ENCODE measurements at regions not wholly inside any gene's neighbourhood (a gene's known extent, or its start where the extent isn't known, plus 50 kb on each side); places are given as distances from the start of the nearest gene placed in this dataset.

DNA sequence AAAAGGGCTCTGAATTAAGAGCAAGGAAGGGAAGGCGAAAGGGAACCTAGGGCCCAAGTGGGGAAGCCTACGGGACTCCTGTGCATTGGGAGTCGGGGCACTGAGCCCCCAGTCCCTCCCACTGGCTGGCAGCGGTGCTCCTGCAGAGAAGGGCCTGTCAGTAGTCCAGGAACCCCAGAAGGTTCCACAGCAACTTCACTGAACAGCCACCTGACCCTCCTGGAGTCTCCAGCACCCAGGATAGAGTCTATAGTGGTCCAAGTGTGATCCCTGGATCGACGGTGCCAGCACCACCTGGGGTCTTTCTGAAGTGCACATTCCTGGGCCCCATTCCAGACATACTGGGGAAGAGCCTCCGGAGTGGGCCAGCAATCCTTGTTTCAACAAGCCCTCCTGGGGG is 100.0 kb upstream of the B3GAT1 start:
- Mint-ChIP-seq H3K4me3 (no peak overlapping the region), H3K27me3 (no peaks in the 10 kb centered on the region), H3K4me1 (no peaks in the 10 kb centered on the region), H3K27ac (no peak overlapping the region), H3K36me3 (no peaks in the 10 kb centered on the region), H3K9me3 (no peaks in the 10 kb centered on the region)
- no peak for ATAC-seq

DNA sequence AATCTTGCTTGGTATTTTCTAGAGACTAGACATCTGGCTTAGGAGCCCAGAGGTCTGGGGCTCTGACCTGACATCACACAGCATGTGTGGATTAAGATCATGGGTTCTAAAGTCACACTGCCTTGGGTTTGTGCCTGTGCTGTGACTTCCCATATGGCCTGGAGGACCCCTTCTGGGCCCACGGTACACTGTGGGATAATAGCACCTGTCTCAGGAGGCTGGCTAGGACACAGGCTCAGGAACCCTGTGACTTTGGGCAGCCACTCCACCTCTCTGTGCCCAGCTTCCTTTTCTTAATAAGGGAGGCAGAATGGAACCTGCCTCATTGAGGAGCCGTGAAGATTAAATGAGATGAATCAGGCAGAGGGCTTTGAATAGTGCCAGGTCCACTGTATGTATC is 99.2 kb upstream of the B3GAT1 start:
- no peaks in the 10 kb centered on the region for H3K9me3 Mint-ChIP-seq
- H3K4me3 Mint-ChIP-seq, result no peak overlapping the region

DNA sequence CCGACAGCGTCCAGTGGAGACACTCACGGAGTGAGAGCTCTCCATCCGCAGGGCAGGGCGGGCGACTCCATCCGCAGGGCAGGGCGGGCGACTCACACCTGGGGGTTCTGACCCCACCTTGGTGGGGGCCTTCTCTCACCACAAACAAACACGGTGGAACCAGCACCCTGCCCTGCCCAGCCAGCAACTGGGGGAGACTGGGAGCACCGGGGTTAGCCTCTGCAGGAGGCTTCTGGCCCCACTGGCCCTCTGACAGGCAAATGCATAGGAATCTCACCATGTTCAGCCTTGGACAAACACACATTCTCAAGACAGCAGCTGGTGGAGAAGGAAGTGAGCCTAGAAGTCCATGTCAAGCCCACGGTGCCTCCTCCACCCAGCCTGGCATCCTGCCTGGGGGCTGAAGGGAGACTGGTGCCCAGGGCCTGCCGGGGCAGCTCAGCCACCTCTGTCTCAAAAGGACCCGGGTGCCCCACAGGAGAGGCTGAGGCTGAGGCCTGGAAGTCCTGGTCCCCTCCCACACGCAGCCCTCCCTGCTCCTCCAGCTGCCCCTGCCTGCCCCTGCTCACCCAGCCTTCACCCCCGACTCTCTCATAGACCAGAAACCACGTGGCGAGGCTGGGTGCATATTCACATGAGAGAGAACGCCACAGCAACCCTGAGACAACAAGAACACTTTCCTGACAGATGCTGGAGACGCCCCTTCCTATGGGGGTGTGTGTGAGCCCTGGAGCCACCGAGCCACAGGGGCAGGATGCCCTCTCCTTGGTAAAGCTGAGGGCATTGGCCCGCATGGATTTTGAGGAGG is 98.4 kb upstream of the B3GAT1 start:
- H3K9me3 Mint-ChIP-seq, result no peaks in the 10 kb centered on the region
- H3K4me3 Mint-ChIP-seq, result no peak overlapping the region
- ATAC-seq, result no peak
- H3K36me3 Mint-ChIP-seq, result no peaks in the 10 kb centered on the region
- H3K4me1 Mint-ChIP-seq, result no peaks in the 10 kb centered on the region
- H3K27ac Mint-ChIP-seq, result no peak overlapping the region
- H3K27me3 Mint-ChIP-seq, result no peaks in the 10 kb centered on the region

More for the DNA sequence above, 99.2 kb upstream of the B3GAT1 start:
- H3K36me3 Mint-ChIP-seq, result no peaks in the 10 kb centered on the region
- ATAC-seq, result no peak
- no peak overlapping the region for H3K27ac Mint-ChIP-seq
- H3K4me1 Mint-ChIP-seq, result no peaks in the 10 kb centered on the region
- no peaks in the 10 kb centered on the region for H3K27me3 Mint-ChIP-seq

DNA sequence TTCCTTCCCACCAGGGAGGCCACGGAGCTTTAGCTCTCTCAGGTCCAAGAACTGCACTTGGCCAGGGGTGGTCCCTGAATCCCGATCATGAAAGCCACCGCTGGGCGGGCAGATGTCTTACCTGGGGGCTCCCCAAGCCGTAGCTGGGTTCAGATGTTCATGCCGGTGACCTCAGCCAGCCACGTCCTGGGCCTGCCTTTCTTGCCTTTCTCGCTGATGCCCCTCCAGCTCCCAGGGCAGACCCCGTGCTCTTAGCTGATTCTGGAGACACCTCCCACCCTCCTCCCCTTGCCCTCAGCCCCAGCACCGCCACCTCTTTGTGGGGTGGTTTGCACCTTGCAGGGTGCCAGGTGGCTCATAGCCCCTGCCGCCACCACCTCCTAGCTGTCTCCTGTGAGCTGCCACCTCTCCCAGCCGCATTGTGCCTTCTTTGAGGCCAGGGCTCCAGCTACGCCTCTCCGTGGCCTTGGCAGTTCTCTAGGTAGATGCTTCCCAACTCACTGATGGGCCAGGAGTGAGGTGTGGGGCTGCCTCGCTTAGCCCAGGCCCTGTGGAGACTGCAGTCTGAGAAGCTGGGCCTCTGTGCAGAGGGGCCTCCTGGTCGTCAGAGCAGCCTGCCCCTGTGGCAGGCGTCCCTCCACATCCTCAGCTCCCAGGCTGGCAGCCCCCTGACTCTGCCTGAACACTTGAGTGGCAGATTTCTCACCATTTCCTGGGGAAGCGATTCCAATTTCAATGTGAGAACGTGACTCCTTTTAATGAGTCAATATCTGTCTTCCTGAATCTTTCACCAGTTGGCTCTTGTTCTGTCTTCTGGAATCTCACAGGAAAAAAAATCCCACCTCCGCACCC is 97.6 kb upstream of the B3GAT1 start:
- H3K36me3 Mint-ChIP-seq, result no peaks in the 10 kb centered on the region
- H3K4me1 Mint-ChIP-seq, result no peaks in the 10 kb centered on the region
- H3K4me3 Mint-ChIP-seq, result no peak overlapping the region
- H3K27me3 Mint-ChIP-seq, result no peaks in the 10 kb centered on the region
- no peak for ATAC-seq
- no peak overlapping the region for H3K27ac Mint-ChIP-seq
- no peaks in the 10 kb centered on the region for H3K9me3 Mint-ChIP-seq

DNA sequence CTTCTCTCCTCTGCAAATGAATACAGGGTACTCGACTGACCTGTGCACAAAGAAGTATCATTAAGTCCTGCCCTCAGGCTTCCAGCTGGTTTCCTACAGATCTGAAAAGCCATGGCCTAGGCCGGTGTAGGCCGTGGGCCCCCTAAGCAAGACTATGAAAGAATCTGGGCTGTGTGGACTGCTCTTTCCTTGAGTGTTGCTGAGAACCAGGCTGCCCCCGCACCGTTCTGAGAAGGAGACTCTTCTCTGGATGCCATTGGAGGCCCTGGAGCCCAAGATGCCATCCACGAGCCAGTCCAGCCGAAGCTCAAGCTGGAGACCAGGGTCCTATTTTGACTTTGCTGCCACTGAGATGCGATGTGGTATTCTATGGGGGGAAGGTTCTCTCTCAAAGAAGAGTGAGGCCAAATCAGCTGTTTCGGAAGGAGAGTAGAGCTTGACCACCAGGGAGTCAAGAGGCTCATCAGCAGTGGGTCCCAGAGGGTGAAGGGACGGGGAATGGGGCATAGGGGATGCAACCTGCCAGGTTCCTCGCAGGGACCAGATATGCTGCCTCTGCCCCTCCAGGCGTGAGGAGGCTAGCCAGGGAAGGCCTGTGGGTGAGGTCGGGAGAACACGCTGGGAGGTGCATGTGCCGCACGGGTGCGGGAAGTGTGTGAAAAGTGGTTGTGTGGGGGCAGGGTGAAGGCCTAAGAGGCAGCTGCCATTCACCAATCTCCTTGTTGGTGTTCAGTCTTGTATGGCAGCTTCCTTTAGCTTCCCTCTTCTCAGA is 96.4 kb upstream of the B3GAT1 start:
- no peak for ATAC-seq
- H3K4me3 Mint-ChIP-seq, result no peak overlapping the region
- no peaks in the 10 kb centered on the region for H3K9me3 Mint-ChIP-seq
- H3K27ac Mint-ChIP-seq, result no peak overlapping the region
- H3K36me3 Mint-ChIP-seq, result no peaks in the 10 kb centered on the region
- H3K4me1 Mint-ChIP-seq, result no peaks in the 10 kb centered on the region
- peaks cover 11% of the 10 kb centered on the region for H3K27me3 Mint-ChIP-seq

DNA sequence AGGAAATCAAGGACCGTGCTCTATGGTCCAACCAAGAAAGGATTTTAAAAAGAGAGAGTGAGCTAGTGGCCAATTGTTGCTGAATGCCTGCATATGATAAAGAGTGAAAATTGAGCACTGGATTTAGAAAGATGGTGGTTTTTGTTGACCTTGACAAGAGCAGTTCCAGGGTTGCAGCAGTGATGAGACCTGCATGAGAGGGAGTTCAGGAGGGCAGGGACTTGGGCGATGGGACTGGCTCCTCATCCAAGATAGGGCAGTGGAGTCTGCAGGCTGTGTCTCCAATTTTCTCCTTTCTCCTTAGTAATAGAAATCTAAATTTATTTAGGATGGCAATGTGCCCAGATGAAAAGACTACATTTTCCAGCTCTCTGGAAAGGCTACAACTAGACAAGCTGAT is 94.0 kb upstream of the B3GAT1 start:
- H3K9me3 Mint-ChIP-seq, result no peaks in the 10 kb centered on the region
- no peaks in the 10 kb centered on the region for H3K36me3 Mint-ChIP-seq
- H3K4me3 Mint-ChIP-seq, result no peak overlapping the region
- no peak for ATAC-seq
- no peak overlapping the region for H3K27ac Mint-ChIP-seq
- no peaks in the 10 kb centered on the region for H3K4me1 Mint-ChIP-seq
- peaks cover 31% of the 10 kb centered on the region for H3K27me3 Mint-ChIP-seq

DNA sequence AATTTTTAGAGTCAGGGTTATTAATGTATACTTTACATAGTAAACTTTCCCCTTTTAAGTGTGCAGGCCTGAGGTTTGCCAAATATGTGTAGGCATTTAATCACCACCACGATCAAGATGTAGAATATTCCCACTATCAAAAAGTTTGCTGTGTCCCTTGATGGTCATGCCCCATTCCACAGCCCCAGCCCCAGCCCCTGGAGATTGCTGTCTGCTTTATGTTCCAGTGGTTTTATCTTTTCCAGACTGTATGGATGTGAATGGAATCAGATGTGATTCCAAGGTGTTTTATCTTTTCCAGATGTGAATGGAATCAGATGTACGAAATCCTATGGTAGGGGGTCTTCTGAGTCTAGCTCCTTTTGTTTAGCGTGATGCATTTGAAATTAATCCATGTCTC is 93.1 kb upstream of the B3GAT1 start:
- H3K9me3 Mint-ChIP-seq, result no peaks in the 10 kb centered on the region

DNA sequence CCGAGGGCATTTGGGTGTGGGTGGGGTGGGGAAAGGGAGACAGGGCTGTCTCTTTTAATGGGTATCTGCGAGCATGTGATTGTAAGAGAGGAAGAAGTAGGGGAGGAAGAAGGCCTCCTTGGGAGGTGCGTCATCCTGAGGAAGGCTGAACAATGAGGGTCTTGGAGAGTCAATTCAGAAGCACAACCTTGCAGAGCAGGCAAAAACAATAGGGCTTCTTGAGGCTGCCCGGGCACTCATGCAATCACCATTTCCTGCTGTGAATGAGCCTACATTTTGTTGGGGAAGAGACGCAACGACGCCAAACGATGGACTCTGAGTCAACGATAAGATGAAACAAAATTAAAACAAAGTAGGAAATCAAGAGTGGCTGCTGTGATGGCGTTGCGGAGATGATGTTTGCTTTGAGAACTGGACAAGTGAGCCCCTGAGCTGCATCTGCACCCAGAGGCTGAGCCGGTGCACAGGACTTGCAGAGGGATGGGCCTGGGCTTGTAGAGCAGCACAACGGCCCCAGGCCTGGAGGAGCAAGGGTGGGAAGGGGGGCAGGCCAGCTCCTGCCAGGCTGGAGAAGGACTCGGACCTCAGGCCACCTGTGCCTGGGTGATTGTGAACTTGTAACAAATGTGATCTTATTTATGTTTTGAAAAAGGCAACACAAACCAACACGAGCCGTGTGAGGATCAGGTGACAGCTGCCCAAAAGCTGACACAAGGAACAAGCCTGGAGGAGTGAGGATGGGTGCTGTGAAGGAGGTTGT is 92.3 kb upstream of the B3GAT1 start:
- peaks cover 32% of the 10 kb centered on the region for H3K27me3 Mint-ChIP-seq
- H3K4me1 Mint-ChIP-seq, result no peaks in the 10 kb centered on the region
- ATAC-seq, result no peak
- H3K4me3 Mint-ChIP-seq, result no peak overlapping the region
- no peak overlapping the region for H3K27ac Mint-ChIP-seq
- no peaks in the 10 kb centered on the region for H3K9me3 Mint-ChIP-seq
- no peaks in the 10 kb centered on the region for H3K36me3 Mint-ChIP-seq

More for the DNA sequence above, 93.1 kb upstream of the B3GAT1 start:
- Mint-ChIP-seq H3K4me3 (no peak overlapping the region), H3K27ac (no peak overlapping the region), H3K27me3 (peaks cover 32% of the 10 kb centered on the region), H3K4me1 (no peaks in the 10 kb centered on the region), H3K36me3 (no peaks in the 10 kb centered on the region)
- ATAC-seq, result no peak

DNA sequence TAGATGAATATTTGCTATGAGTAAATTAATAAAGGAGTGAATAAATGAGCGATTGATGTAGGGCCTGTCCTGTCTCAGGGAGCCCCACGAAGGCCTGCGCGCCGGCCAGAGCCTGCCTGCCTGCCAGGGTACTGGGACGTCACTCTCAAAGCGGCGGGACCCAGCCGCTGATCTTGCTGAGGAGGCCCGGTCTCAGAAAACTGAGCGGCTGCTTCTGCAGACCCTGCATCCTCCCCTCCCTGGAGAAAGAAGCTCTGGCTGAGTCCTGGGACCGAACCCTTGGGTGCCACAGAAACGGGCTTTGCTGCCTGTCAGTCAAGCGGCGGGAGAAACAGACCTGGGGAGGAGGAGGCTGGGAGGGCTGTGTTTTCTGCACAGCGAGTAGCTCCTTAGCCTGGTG is 91.6 kb upstream of the B3GAT1 start:
- H3K27ac Mint-ChIP-seq, result no peak overlapping the region
- H3K27me3 Mint-ChIP-seq, result peaks cover 36% of the 10 kb centered on the region
- H3K36me3 Mint-ChIP-seq, result no peaks in the 10 kb centered on the region
- H3K4me3 Mint-ChIP-seq, result no peak overlapping the region
- no peaks in the 10 kb centered on the region for H3K9me3 Mint-ChIP-seq
- no peaks in the 10 kb centered on the region for H3K4me1 Mint-ChIP-seq
- ATAC-seq, result no peak

DNA sequence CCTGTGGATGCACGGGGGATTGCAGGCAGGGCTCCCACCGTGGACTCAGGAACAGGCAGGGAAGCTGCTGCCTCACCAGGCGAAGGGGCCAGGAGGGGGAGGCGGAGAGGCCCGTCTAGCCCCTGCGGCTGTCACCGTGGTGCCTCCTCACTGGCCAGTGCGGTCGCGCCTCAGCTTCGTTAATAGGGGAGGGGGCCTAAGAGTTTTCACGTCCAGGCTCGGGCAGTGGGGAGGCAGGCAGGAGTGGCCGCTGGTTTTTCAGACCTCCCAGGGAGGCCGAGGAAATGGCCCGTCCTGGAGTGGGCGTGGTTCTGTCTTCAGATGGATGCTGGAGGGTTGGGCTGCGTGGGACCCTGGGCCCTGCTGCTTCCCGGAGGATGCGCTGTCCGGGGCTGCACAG is 91.1 kb upstream of the B3GAT1 start:
- Mint-ChIP-seq H3K36me3 (no peaks in the 10 kb centered on the region), H3K4me3 (no peak overlapping the region), H3K27me3 (peaks cover 37% of the 10 kb centered on the region), H3K9me3 (no peaks in the 10 kb centered on the region), H3K4me1 (no peaks in the 10 kb centered on the region), H3K27ac (no peak overlapping the region)
- no peak for ATAC-seq

DNA sequence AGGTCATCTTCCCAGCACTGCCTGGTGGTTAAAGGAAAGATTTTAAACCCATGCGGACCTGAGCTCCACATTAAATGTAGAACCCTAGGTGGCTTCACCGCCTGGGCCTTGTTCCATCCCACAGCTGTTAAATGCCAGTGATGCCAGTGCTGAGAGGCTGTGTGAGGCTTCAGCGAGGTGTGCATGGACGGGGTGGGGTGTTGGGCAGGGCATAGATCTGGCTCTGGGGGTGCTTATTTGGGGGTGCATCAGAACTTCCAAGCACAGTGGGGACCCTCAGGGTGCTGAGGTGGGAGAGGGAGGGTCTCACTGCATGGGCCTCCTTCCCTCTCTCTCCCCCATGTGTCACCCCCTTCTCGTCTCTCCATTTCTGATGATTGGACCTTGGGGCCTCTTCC is 90.1 kb upstream of the B3GAT1 start:
- Mint-ChIP-seq H3K9me3 (no peaks in the 10 kb centered on the region), H3K27me3 (peaks cover 46% of the 10 kb centered on the region)

DNA sequence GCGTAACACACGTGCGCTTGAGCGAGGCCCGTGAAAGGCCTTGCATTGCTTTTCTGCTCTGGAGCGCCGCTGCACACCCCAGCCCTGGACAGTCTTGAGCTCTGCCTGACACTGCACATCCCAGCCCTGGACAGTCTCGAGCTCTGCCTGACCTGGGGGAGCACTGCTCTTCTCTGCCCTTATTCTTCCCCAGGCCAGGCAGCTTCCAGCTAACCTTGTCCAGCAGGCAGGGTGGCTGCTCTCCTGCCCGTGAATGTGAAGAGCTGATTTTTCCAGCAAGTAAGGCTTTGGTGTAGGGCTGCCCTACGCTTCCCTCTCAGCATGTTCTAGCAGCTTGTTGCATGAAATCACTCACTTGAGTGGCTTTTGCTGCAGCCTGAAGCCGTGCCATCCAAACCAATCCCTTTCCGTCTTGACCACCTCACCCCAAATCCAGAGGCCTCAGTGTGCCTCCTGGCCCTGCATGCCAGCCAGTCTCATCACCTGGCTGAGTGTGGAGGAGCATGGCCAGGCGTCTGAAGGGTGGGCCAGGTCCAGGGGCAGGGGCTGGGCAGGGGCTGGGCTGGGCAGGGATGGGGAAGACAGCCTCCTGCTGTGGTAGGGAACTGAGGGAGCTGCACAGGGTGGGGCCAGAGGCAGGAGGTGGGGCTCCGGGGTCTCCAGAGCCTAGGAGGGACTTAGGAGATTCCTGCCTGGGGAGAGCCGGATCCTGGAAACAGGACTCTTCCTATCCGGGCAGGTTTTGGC is 89.5 kb upstream of the B3GAT1 start:
- H3K27ac Mint-ChIP-seq, result no peak overlapping the region
- H3K9me3 Mint-ChIP-seq, result peaks cover 4% of the 10 kb centered on the region
- no peaks in the 10 kb centered on the region for H3K4me1 Mint-ChIP-seq
- H3K36me3 Mint-ChIP-seq, result no peaks in the 10 kb centered on the region
- H3K27me3 Mint-ChIP-seq, result peaks cover 52% of the 10 kb centered on the region
- no peak overlapping the region for H3K4me3 Mint-ChIP-seq
- ATAC-seq, result peak; percentile 16

More for the DNA sequence above, 90.1 kb upstream of the B3GAT1 start:
- Mint-ChIP-seq H3K27ac (no peak overlapping the region), H3K4me1 (no peaks in the 10 kb centered on the region), H3K36me3 (no peaks in the 10 kb centered on the region), H3K4me3 (no peak overlapping the region)
- ATAC-seq, result no peak

DNA sequence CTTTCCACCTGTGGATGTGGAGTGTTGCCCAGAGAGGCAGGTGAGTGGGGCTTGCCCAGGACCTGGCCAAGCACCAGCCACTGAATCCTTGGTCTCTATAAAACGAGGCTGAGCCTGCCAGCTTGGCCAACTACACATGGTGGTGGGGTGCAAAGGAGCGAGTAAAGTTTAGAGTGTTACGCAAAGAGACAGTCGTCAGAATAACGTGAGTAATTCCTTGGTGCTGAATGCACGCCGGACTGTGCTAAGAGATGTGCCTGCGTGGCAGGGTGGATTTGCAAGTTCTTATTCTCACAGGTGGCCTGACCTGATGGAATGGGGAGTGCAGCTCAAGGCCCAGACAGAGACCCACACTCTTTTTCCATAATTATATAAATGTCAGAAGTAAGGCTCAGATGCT is 88.6 kb upstream of the B3GAT1 start:
- peaks cover 8% of the 10 kb centered on the region for H3K9me3 Mint-ChIP-seq
- no peak overlapping the region for H3K27ac Mint-ChIP-seq
- ATAC-seq, result no peak
- H3K4me1 Mint-ChIP-seq, result no peaks in the 10 kb centered on the region
- H3K4me3 Mint-ChIP-seq, result no peak overlapping the region
- peaks cover 54% of the 10 kb centered on the region for H3K27me3 Mint-ChIP-seq
- H3K36me3 Mint-ChIP-seq, result no peaks in the 10 kb centered on the region

DNA sequence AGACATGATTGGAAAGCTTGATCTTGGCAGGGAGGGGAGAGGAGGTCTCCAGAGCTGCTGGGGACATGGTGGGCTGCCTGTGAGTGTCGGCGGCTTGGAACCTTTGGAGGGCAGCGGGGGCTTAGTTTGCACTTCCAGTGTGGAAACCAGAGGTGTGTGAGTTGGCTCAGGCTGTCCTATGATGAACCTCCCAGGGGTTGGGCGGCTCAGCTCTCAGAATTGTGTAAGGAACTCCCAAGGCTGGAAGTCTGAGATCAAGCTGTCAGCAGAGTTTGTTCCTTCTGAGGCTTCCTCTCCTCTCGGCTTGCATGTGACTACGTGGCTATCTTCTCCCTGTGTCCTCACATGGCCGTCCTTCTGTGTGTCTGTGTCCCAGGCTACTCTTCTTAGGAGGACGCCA is 87.9 kb upstream of the B3GAT1 start:
- H3K27me3 Mint-ChIP-seq, result peaks cover 61% of the 10 kb centered on the region
- ATAC-seq, result no peak
- no peak overlapping the region for H3K4me3 Mint-ChIP-seq
- peaks cover 13% of the 10 kb centered on the region for H3K9me3 Mint-ChIP-seq
- H3K27ac Mint-ChIP-seq, result no peak overlapping the region
- no peaks in the 10 kb centered on the region for H3K4me1 Mint-ChIP-seq
- no peaks in the 10 kb centered on the region for H3K36me3 Mint-ChIP-seq

Measured in stimulated activated memory B cell treated with anti-CD40 and anti-IgM and Interleukin-4, amounts not matched to agents 10 μg/mL and 1 μg/mL and 100 μg/mL, for 72 hours (primary cell).